ENCODE measurements at regions not wholly inside any gene's neighbourhood (a gene's known extent, or its start where the extent isn't known, plus 50 kb on each side); places are given as distances from the start of the nearest gene placed in this dataset.

DNA sequence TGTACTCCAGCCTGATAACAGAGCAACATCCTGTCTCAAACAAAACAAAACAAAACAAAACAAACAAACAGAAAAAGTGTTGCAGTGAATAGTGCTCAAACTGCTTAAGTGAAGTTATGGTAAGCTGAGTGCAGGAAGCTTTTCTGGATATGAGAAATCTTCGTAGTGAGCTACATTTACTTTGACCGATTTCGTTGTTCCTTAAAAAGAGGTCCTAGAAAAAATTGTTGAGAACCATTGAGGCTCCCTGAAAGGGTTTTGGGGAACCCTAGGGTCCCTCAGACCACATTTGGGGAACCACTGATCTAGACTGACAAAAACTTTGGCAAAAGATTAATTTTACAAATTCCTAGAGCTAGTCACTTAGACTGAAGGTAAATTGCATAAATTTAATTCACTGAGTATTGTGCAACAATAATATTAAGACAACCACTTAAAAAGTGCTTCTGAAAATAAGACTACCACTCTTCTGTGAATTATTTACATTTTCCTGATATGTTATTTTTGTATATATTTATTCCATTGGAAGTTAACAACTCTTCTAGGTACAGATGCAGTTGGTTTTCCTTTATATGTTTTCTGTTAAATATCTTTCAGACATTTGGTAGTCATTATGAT is 149.6 kb downstream of the FHIP1A start:
- TF ChIP-seq NR2F2 (IDR thresholded peaks at IDR 0.05) (no peak), HNF4G (IDR thresholded peaks at IDR 0.05) (no peak), HNF4A (conservative IDR thresholded peaks at IDR 0.05) (no peak), FOXA1 (IDR thresholded peaks at IDR 0.05) (no peak), TAF1 (conservative IDR thresholded peaks at IDR 0.05) (no peak), JUND (IDR thresholded peaks at IDR 0.05) (no peak)
- TF ChIP-seq, protein P1, sequence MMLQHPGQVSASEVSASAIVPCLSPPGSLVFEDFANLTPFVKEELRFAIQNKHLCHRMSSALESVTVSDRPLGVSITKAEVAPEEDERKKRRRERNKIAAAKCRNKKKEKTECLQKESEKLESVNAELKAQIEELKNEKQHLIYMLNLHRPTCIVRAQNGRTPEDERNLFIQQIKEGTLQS (IDR thresholded peaks at IDR 0.05) = no peak
- TF ChIP-seq, protein P2, sequence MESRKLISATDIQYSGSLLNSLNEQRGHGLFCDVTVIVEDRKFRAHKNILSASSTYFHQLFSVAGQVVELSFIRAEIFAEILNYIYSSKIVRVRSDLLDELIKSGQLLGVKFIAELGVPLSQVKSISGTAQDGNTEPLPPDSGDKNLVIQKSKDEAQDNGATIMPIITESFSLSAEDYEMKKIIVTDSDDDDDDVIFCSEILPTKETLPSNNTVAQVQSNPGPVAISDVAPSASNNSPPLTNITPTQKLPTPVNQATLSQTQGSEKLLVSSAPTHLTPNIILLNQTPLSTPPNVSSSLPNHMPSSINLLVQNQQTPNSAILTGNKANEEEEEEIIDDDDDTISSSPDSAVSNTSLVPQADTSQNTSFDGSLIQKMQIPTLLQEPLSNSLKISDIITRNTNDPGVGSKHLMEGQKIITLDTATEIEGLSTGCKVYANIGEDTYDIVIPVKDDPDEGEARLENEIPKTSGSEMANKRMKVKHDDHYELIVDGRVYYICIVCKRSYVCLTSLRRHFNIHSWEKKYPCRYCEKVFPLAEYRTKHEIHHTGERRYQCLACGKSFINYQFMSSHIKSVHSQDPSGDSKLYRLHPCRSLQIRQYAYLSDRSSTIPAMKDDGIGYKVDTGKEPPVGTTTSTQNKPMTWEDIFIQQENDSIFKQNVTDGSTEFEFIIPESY (IDR thresholded peaks at IDR 0.05) = no peak
- TF ChIP-seq, protein P3, sequence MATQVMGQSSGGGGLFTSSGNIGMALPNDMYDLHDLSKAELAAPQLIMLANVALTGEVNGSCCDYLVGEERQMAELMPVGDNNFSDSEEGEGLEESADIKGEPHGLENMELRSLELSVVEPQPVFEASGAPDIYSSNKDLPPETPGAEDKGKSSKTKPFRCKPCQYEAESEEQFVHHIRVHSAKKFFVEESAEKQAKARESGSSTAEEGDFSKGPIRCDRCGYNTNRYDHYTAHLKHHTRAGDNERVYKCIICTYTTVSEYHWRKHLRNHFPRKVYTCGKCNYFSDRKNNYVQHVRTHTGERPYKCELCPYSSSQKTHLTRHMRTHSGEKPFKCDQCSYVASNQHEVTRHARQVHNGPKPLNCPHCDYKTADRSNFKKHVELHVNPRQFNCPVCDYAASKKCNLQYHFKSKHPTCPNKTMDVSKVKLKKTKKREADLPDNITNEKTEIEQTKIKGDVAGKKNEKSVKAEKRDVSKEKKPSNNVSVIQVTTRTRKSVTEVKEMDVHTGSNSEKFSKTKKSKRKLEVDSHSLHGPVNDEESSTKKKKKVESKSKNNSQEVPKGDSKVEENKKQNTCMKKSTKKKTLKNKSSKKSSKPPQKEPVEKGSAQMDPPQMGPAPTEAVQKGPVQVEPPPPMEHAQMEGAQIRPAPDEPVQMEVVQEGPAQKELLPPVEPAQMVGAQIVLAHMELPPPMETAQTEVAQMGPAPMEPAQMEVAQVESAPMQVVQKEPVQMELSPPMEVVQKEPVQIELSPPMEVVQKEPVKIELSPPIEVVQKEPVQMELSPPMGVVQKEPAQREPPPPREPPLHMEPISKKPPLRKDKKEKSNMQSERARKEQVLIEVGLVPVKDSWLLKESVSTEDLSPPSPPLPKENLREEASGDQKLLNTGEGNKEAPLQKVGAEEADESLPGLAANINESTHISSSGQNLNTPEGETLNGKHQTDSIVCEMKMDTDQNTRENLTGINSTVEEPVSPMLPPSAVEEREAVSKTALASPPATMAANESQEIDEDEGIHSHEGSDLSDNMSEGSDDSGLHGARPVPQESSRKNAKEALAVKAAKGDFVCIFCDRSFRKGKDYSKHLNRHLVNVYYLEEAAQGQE (IDR thresholded peaks at IDR 0.05) = no peak
- H3K4me1 ChIP-seq (ENCODE audit: control insufficient read depth in 4 of 4, insufficient read depth in 4 of 4, low read length in 3 of 4) = no peaks in the 10 kb centered on the region
- 92% methylated on average over 3 of the region's 3 CpGs for WGBS
- H3K9me3 ChIP-seq (ENCODE audit: control insufficient read depth in 4 of 4, low read length in 3 of 4) = no peaks in the 10 kb centered on the region
- no peak overlapping the region for H3K27ac ChIP-seq (ENCODE audit: low read depth in 1 of 2, low read length in 2 of 2)
- H3K4me3 ChIP-seq (ENCODE audit: low read depth in 1 of 3, low read length in 3 of 3) = no peak overlapping the region
- H3K9ac ChIP-seq (ENCODE audit: low read depth in 1 of 2, low read length in 2 of 2) = no peak overlapping the region
- no peaks in the 10 kb centered on the region for H3K27me3 ChIP-seq (ENCODE audit: control insufficient read depth in 4 of 4, insufficient read depth in 4 of 4, low read length in 3 of 4)
- no peak for DNase-seq (ENCODE audit: low spot score)
- no peaks in the 10 kb centered on the region for H3K36me3 ChIP-seq (ENCODE audit: control insufficient read depth in 4 of 4, insufficient read depth in 3 of 4, low read depth in 1 of 4, low read length in 3 of 4)

DNA sequence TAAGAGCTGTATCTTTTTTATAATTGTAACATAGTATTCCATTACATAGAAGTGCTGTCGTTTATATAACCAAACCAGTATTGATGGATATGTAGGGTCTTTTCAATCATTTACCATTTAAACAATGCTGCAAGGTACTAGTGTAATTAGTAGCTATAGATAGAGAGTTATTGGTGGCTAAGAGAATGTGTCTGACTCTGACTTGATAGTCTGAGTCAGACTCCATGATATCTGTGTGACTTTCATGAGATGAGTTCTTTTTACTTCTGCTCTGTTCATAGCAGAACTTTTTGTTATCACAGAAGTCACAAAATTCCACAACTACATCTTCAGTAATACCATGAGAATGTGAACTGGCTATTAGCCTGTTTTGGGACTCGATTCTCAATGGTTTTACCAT is 150.6 kb downstream of the FHIP1A start:
- no peak overlapping the region for H3K27ac ChIP-seq (ENCODE audit: low read depth in 1 of 2, low read length in 2 of 2)
- H3K4me1 ChIP-seq (ENCODE audit: control insufficient read depth in 4 of 4, insufficient read depth in 4 of 4, low read length in 3 of 4) = no peaks in the 10 kb centered on the region
- DNase-seq (ENCODE audit: low spot score) = no peak
- TF ChIP-seq, protein P4, sequence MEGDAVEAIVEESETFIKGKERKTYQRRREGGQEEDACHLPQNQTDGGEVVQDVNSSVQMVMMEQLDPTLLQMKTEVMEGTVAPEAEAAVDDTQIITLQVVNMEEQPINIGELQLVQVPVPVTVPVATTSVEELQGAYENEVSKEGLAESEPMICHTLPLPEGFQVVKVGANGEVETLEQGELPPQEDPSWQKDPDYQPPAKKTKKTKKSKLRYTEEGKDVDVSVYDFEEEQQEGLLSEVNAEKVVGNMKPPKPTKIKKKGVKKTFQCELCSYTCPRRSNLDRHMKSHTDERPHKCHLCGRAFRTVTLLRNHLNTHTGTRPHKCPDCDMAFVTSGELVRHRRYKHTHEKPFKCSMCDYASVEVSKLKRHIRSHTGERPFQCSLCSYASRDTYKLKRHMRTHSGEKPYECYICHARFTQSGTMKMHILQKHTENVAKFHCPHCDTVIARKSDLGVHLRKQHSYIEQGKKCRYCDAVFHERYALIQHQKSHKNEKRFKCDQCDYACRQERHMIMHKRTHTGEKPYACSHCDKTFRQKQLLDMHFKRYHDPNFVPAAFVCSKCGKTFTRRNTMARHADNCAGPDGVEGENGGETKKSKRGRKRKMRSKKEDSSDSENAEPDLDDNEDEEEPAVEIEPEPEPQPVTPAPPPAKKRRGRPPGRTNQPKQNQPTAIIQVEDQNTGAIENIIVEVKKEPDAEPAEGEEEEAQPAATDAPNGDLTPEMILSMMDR (IDR thresholded peaks at IDR 0.05; ENCODE audit: low read depth, low read length, missing input control) = no peak
- TF ChIP-seq FOXA2 (IDR thresholded peaks at IDR 0.05) (no peak), EGR1 (IDR thresholded peaks at IDR 0.05; ENCODE audit: low read depth in 2 of 2) (no peak), GABPA (IDR thresholded peaks at IDR 0.05 in 1 of 2, conservative IDR thresholded peaks at IDR 0.05 in 1 of 2) (no peak), TAF1 (conservative IDR thresholded peaks at IDR 0.05) (no peak), HNF4A (conservative IDR thresholded peaks at IDR 0.05) (no peak), YY1 (IDR thresholded peaks at IDR 0.05) (no peak), FOXA1 (IDR thresholded peaks at IDR 0.05) (no peak), JUND (IDR thresholded peaks at IDR 0.05) (no peak), NR2F2 (IDR thresholded peaks at IDR 0.05) (no peak)
- TF ChIP-seq, protein P2 (IDR thresholded peaks at IDR 0.05) = no peak
- TF ChIP-seq, protein P3 (IDR thresholded peaks at IDR 0.05) = no peak
- H3K36me3 ChIP-seq (ENCODE audit: control insufficient read depth in 4 of 4, insufficient read depth in 3 of 4, low read depth in 1 of 4, low read length in 3 of 4) = no peaks in the 10 kb centered on the region
- H3K27me3 ChIP-seq (ENCODE audit: control insufficient read depth in 4 of 4, insufficient read depth in 4 of 4, low read length in 3 of 4) = no peaks in the 10 kb centered on the region
- no peak overlapping the region for H3K4me3 ChIP-seq (ENCODE audit: low read depth in 1 of 3, low read length in 3 of 3)
- H3K9me3 ChIP-seq (ENCODE audit: control insufficient read depth in 4 of 4, low read length in 3 of 4) = no peaks in the 10 kb centered on the region
- WGBS = 82% methylated on average over 2 of the region's 2 CpGs
- no peak overlapping the region for H3K9ac ChIP-seq (ENCODE audit: low read depth in 1 of 2, low read length in 2 of 2)
